ENCODE measurements at regions not wholly inside any gene's neighbourhood (a gene's known extent, or its start where the extent isn't known, plus 50 kb on each side); places are given as distances from the start of the nearest gene placed in this dataset.

- no peak overlapping the region for H3K27ac ChIP-seq (ENCODE audit: low read depth in 2 of 2, low read length in 2 of 2)
- no peaks in the 10 kb centered on the region for H3K36me3 ChIP-seq (ENCODE audit: control insufficient read depth in 2 of 3, insufficient read depth in 3 of 3, low read length in 3 of 3)
- peaks cover 0 to 2% (median 0%) of the 10 kb centered on the region in 3 donors for H3K4me1 ChIP-seq (ENCODE audit: control insufficient read depth in 2 of 3, insufficient read depth in 2 of 3, low read depth in 1 of 3, low read length in 3 of 3)
- FAIRE-seq, result peak; percentile 8
- peaks cover 0 to 5% (median 2%) of the 10 kb centered on the region in 3 donors for H3K9me3 ChIP-seq (ENCODE audit: control insufficient read depth in 2 of 3, insufficient read depth in 1 of 3, low read length in 3 of 3)
- DNase-seq, result no peak
- no peak overlapping the region for H3K9ac ChIP-seq (ENCODE audit: low read length in 3 of 3)
- H3K27me3 ChIP-seq (ENCODE audit: control insufficient read depth, insufficient read depth, low read length), result no peaks in the 10 kb centered on the region
- TF ChIP-seq, protein P1, sequence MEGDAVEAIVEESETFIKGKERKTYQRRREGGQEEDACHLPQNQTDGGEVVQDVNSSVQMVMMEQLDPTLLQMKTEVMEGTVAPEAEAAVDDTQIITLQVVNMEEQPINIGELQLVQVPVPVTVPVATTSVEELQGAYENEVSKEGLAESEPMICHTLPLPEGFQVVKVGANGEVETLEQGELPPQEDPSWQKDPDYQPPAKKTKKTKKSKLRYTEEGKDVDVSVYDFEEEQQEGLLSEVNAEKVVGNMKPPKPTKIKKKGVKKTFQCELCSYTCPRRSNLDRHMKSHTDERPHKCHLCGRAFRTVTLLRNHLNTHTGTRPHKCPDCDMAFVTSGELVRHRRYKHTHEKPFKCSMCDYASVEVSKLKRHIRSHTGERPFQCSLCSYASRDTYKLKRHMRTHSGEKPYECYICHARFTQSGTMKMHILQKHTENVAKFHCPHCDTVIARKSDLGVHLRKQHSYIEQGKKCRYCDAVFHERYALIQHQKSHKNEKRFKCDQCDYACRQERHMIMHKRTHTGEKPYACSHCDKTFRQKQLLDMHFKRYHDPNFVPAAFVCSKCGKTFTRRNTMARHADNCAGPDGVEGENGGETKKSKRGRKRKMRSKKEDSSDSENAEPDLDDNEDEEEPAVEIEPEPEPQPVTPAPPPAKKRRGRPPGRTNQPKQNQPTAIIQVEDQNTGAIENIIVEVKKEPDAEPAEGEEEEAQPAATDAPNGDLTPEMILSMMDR (IDR thresholded peaks at IDR 0.05; ENCODE audit: borderline replicate concordance, extremely low read depth, insufficient read depth), result no peak
- no peak overlapping the region for H3K4me3 ChIP-seq (ENCODE audit: low read length in 3 of 3)
- intact Hi-C loops (cut with DNase I), result no loop called here
Observed at GRCh38 chr4:165780735-165781134, 92.3 kb upstream of the TLL1 start.

- DNase-seq (no peak), FAIRE-seq (no peak)
- Histone ChIP-seq H3K4me1 (ENCODE audit: control insufficient read depth in 2 of 3, insufficient read depth in 2 of 3, low read depth in 1 of 3, low read length in 3 of 3) (peaks cover 0 to 2% (median 0%) of the 10 kb centered on the region in 3 donors), H3K9me3 (ENCODE audit: control insufficient read depth in 2 of 3, insufficient read depth in 1 of 3, low read length in 3 of 3) (peaks cover 0 to under 1% (median 0%) of the 10 kb centered on the region in 3 donors), H3K4me3 (ENCODE audit: low read length in 3 of 3) (no peak overlapping the region), H3K27ac (ENCODE audit: low read depth in 2 of 2, low read length in 2 of 2) (no peak overlapping the region), H3K9ac (ENCODE audit: low read length in 3 of 3) (no peak overlapping the region), H3K27me3 (ENCODE audit: control insufficient read depth, insufficient read depth, low read length) (no peaks in the 10 kb centered on the region), H3K36me3 (ENCODE audit: control insufficient read depth in 2 of 3, insufficient read depth in 3 of 3, low read length in 3 of 3) (no peaks in the 10 kb centered on the region)
- intact Hi-C loops (cut with DNase I), result no loop called here
- TF ChIP-seq, protein P1 (IDR thresholded peaks at IDR 0.05; ENCODE audit: borderline replicate concordance, extremely low read depth, insufficient read depth), result no peak
Observed at GRCh38 chr4:165782623-165783022, 90.4 kb upstream of the TLL1 start.

DNA sequence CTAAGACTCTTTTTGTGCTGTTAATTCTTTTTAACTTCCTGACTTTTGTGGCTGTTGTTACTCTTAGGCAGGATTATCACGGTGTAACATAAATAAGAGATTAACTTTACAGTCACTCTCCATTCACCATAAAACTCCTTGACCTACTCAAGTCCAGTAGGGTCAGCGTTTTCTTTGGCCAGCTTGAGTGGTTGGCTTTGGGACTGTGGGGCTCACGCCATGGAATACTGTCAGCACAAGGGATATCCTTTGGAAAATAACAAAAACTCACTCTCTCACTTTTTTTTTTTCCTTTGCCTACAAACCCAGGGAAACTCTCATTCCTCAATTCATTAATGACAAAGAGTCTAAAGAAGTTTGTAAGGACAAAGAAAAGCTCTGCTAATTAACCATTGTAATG lies 89.4 kb upstream of the TLL1 start:
- H3K4me3 ChIP-seq (ENCODE audit: low read length in 3 of 3), result no peak overlapping the region
- H3K9me3 ChIP-seq (ENCODE audit: control insufficient read depth in 2 of 3, insufficient read depth in 1 of 3, low read length in 3 of 3), result no peaks in the 10 kb centered on the region
- DNase-seq, result no peak
- H3K27me3 ChIP-seq (ENCODE audit: control insufficient read depth, insufficient read depth, low read length), result no peaks in the 10 kb centered on the region
- H3K9ac ChIP-seq (ENCODE audit: low read length in 3 of 3), result no peak overlapping the region
- FAIRE-seq, result no peak
- TF ChIP-seq, protein P1 (IDR thresholded peaks at IDR 0.05; ENCODE audit: borderline replicate concordance, extremely low read depth, insufficient read depth), result no peak
- intact Hi-C loops (cut with DNase I), result no loop called here
- H3K27ac ChIP-seq (ENCODE audit: low read depth in 2 of 2, low read length in 2 of 2), result no peak overlapping the region
- H3K36me3 ChIP-seq (ENCODE audit: control insufficient read depth in 2 of 3, insufficient read depth in 3 of 3, low read length in 3 of 3), result no peaks in the 10 kb centered on the region
- peaks cover 0 to 2% (median 0%) of the 10 kb centered on the region in 3 donors for H3K4me1 ChIP-seq (ENCODE audit: control insufficient read depth in 2 of 3, insufficient read depth in 2 of 3, low read depth in 1 of 3, low read length in 3 of 3)

GRCh38 chr4:165784672-165785071 lies 88.4 kb upstream of the TLL1 start:
- no peaks in the 10 kb centered on the region for H3K36me3 ChIP-seq (ENCODE audit: control insufficient read depth in 2 of 3, insufficient read depth in 3 of 3, low read length in 3 of 3)
- intact Hi-C loops (cut with DNase I), result no loop called here
- no peaks in the 10 kb centered on the region for H3K27me3 ChIP-seq (ENCODE audit: control insufficient read depth, insufficient read depth, low read length)
- DNase-seq (no peak), FAIRE-seq (no peak)
- no peak overlapping the region for H3K4me3 ChIP-seq (ENCODE audit: low read length in 3 of 3)
- TF ChIP-seq, protein P1 (IDR thresholded peaks at IDR 0.05; ENCODE audit: borderline replicate concordance, extremely low read depth, insufficient read depth), result no peak
- no peaks in the 10 kb centered on the region for H3K9me3 ChIP-seq (ENCODE audit: control insufficient read depth in 2 of 3, insufficient read depth in 1 of 3, low read length in 3 of 3)
- no peak overlapping the region for H3K27ac ChIP-seq (ENCODE audit: low read depth in 2 of 2, low read length in 2 of 2)
- peaks cover 0 to 2% (median 0%) of the 10 kb centered on the region in 3 donors for H3K4me1 ChIP-seq (ENCODE audit: control insufficient read depth in 2 of 3, insufficient read depth in 2 of 3, low read depth in 1 of 3, low read length in 3 of 3)
- no peak overlapping the region for H3K9ac ChIP-seq (ENCODE audit: low read length in 3 of 3)

Measured in kidney (tissue), 13 donors.